ENCODE measurements at regions not wholly inside any gene's neighbourhood (a gene's known extent, or its start where the extent isn't known, plus 50 kb on each side); places are given as distances from the start of the nearest gene placed in this dataset.

GRCh38 chr3:159266779-159267178 lies 464.9 kb downstream of the MFSD1 start:
- no peaks in the 10 kb centered on the region for H3K27me3 ChIP-seq (replicated peaks; ENCODE audit: insufficient read depth, low read length)
- no peaks in the 10 kb centered on the region for H3K9me2 ChIP-seq (replicated peaks; ENCODE audit: insufficient read depth, low read length)
- H3F3A ChIP-seq (ENCODE audit: insufficient read depth, low read length) = no peaks in the 10 kb centered on the region
- no peak overlapping the region for H3K4me2 ChIP-seq (ENCODE audit: low read depth, low read length)
- H3K9me3 ChIP-seq (replicated peaks; ENCODE audit: insufficient read depth, low read length) = no peaks in the 10 kb centered on the region
- H3K4me3 ChIP-seq (ENCODE audit: low read length) = no peak overlapping the region
- no peaks in the 10 kb centered on the region for H3K4me1 ChIP-seq (ENCODE audit: low read length)
- H3K9ac ChIP-seq (ENCODE audit: low read length) = no peak overlapping the region
- H3K79me2 ChIP-seq (ENCODE audit: low read length) = no peaks in the 10 kb centered on the region
- TF ChIP-seq EZH2phosphoT487 (IDR thresholded peaks at IDR 0.05; ENCODE audit: low read length) = no peak
- TF ChIP-seq, protein P1, sequence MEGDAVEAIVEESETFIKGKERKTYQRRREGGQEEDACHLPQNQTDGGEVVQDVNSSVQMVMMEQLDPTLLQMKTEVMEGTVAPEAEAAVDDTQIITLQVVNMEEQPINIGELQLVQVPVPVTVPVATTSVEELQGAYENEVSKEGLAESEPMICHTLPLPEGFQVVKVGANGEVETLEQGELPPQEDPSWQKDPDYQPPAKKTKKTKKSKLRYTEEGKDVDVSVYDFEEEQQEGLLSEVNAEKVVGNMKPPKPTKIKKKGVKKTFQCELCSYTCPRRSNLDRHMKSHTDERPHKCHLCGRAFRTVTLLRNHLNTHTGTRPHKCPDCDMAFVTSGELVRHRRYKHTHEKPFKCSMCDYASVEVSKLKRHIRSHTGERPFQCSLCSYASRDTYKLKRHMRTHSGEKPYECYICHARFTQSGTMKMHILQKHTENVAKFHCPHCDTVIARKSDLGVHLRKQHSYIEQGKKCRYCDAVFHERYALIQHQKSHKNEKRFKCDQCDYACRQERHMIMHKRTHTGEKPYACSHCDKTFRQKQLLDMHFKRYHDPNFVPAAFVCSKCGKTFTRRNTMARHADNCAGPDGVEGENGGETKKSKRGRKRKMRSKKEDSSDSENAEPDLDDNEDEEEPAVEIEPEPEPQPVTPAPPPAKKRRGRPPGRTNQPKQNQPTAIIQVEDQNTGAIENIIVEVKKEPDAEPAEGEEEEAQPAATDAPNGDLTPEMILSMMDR (IDR thresholded peaks at IDR 0.05; ENCODE audit: low read length) = peak; percentile 63
- H4K20me1 ChIP-seq (ENCODE audit: insufficient read depth, low read length) = no peaks in the 10 kb centered on the region
- no peaks in the 10 kb centered on the region for H3K36me3 ChIP-seq (replicated peaks; ENCODE audit: insufficient read depth, low read length)
- no peak overlapping the region for H3K27ac ChIP-seq (ENCODE audit: low read length)
- peak; percentile 46 for DNase-seq
- no peak overlapping the region for H2AFZ ChIP-seq (ENCODE audit: low read length)

DNA sequence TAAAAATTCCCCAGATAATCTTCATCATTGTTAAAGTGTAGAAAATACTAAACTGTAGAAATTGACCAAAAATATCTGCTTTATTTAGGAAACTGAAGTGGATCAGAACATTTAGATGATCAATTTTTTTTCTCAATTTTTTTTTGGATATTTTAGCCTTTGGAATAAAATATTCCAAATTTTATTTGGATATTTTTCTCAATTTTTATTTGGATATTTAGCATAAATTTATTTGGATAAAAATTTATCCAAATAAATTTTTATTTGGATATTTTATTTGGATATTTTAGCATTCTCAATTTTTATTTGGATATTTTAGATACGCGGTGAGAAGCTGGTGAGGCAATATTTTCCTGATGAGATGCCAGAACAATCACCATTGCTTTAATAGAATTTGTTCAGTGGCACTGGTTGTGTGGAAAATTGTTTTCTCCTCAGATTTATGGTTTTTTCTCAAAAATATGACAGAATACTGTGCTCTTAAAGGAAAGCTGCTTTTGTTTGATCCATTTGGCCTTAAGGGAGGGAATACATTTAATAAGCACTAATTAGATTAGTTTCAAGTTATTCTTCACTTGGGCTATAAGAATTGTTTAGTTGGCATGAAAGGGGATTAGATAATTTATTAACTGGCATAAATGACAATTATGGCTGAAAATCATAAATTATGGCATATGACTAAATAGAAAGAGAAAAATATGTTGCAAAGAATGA lies 470.1 kb downstream of the MFSD1 start:
- Histone ChIP-seq H3K9me3 (replicated peaks; ENCODE audit: insufficient read depth, low read length) (no peaks in the 10 kb centered on the region), H3K4me3 (ENCODE audit: low read length) (no peak overlapping the region), H3K9me2 (replicated peaks; ENCODE audit: insufficient read depth, low read length) (no peaks in the 10 kb centered on the region), H3K79me2 (ENCODE audit: low read length) (no peaks in the 10 kb centered on the region), H3K27me3 (replicated peaks; ENCODE audit: insufficient read depth, low read length) (no peaks in the 10 kb centered on the region), H3K4me2 (ENCODE audit: low read depth, low read length) (no peak overlapping the region), H3K36me3 (replicated peaks; ENCODE audit: insufficient read depth, low read length) (no peaks in the 10 kb centered on the region), H3K4me1 (ENCODE audit: low read length) (no peaks in the 10 kb centered on the region), H3F3A (ENCODE audit: insufficient read depth, low read length) (no peaks in the 10 kb centered on the region), H3K27ac (ENCODE audit: low read length) (no peak overlapping the region), H3K9ac (ENCODE audit: low read length) (no peak overlapping the region), H4K20me1 (ENCODE audit: insufficient read depth, low read length) (no peaks in the 10 kb centered on the region), H2AFZ (ENCODE audit: low read length) (no peak overlapping the region)
- TF ChIP-seq EZH2phosphoT487 (IDR thresholded peaks at IDR 0.05; ENCODE audit: low read length) = no peak
- TF ChIP-seq, protein P1 (IDR thresholded peaks at IDR 0.05; ENCODE audit: low read length) = no peak
- TF ChIP-seq EZH2 (optimal IDR thresholded peaks at IDR 0.05; ENCODE audit: low read depth, low read length) = no peak
- no peak for DNase-seq

DNA sequence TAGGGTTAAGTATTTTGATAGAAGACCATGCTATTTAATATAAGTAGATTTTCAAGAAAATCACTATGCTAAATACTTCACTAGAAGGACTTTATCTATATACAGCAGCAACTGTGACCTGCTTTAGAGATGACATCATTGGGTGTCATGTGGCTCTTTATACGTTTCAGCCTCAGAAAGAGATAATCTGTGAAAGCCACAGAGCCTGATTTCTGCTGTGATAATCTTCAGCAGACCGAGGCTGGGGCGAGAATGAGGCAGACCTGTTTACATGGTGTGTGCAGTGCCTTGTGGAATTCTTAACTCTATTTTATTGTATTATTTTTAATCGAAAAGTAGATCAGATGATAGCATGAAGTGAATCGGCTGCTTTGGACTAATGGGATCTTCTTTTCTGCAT lies 471.2 kb downstream of the MFSD1 start:
- H3K27me3 ChIP-seq (replicated peaks; ENCODE audit: insufficient read depth, low read length) = no peaks in the 10 kb centered on the region
- H3K9ac ChIP-seq (ENCODE audit: low read length) = no peak overlapping the region
- H3K9me2 ChIP-seq (replicated peaks; ENCODE audit: insufficient read depth, low read length) = no peaks in the 10 kb centered on the region
- H3K4me3 ChIP-seq (ENCODE audit: low read length) = no peak overlapping the region
- H2AFZ ChIP-seq (ENCODE audit: low read length) = no peak overlapping the region
- H3K27ac ChIP-seq (ENCODE audit: low read length) = no peak overlapping the region
- H3K36me3 ChIP-seq (replicated peaks; ENCODE audit: insufficient read depth, low read length) = no peaks in the 10 kb centered on the region
- H4K20me1 ChIP-seq (ENCODE audit: insufficient read depth, low read length) = no peaks in the 10 kb centered on the region
- no peak for DNase-seq
- no peaks in the 10 kb centered on the region for H3K4me1 ChIP-seq (ENCODE audit: low read length)
- H3K9me3 ChIP-seq (replicated peaks; ENCODE audit: insufficient read depth, low read length) = no peaks in the 10 kb centered on the region
- H3K4me2 ChIP-seq (ENCODE audit: low read depth, low read length) = no peak overlapping the region
- TF ChIP-seq EZH2 (optimal IDR thresholded peaks at IDR 0.05; ENCODE audit: low read depth, low read length) = no peak
- TF ChIP-seq, protein P1 (IDR thresholded peaks at IDR 0.05; ENCODE audit: low read length) = no peak
- TF ChIP-seq EZH2phosphoT487 (IDR thresholded peaks at IDR 0.05; ENCODE audit: low read length) = no peak
- no peaks in the 10 kb centered on the region for H3K79me2 ChIP-seq (ENCODE audit: low read length)
- no peaks in the 10 kb centered on the region for H3F3A ChIP-seq (ENCODE audit: insufficient read depth, low read length)

Measured in MM.1S (cell line).